DND-41 (cell line): ENCODE measurements at regions not wholly inside any gene's neighbourhood (a gene's known extent, or its start where the extent isn't known, plus 50 kb on each side); places are given as distances from the start of the nearest gene placed in this dataset.

ENCODE experiments used
- ATAC-seq: fragments of 200-7000 bp; cut with Tn5 transposase; 3 replicates; pipeline ENCODE4 v1.9.1; 2021; ENCODE audit warnings: low read depth; ENCODE audit not compliant: insufficient read depth
- DNase-seq: peaks from one replicate; pipeline ENCODE4 v3.0.0-alpha.2; 2020
- H2AFZ ChIP-seq: 2 replicates; pipeline ENCODE4 v1.6.0; 2012; ENCODE audit warnings: low read depth, low read length
- H3K27ac ChIP-seq: 2 replicates; pipeline ENCODE4 v1.5.1; 2012; ENCODE audit warnings: low read length, inconsistent platforms
- H3K27me3 ChIP-seq: fragments of 200-600 bp; sonication (generic); 2 replicates; pipeline ENCODE4 v1.6.0; 2012; ENCODE audit warnings: low read length, mild to moderate bottlenecking, inconsistent platforms; ENCODE audit not compliant: insufficient read depth, poor library complexity
- H3K36me3 ChIP-seq: 2 replicates; pipeline ENCODE4 v1.5.1; 2012; ENCODE audit warnings: low read length, inconsistent platforms; ENCODE audit not compliant: insufficient read depth
- H3K4me1 ChIP-seq: 2 replicates; pipeline ENCODE4 v1.5.1; 2012; ENCODE audit warnings: mild to moderate bottlenecking, low read length; ENCODE audit not compliant: insufficient read depth
- H3K4me2 ChIP-seq: 2 replicates; pipeline ENCODE4 v1.6.0; 2012; ENCODE audit warnings: mild to moderate bottlenecking, moderate library complexity, low read length, inconsistent platforms; ENCODE audit not compliant: insufficient read depth
- H3K4me3 ChIP-seq, 2 experiments: fragments of 200-600 bp in 1 of 2; shearing (Covaris generic) in 1 of 2; 2 replicates each; pipeline ENCODE4 v1.5.1; 2012 to 2016; ENCODE audit warnings: inconsistent platforms in 2 of 2, low read length in 2 of 2, mild to moderate bottlenecking in 2 of 2, low read depth in 1 of 2, moderate library complexity in 1 of 2
- H3K79me2 ChIP-seq: 2 replicates; pipeline ENCODE4 v1.6.0; 2012; ENCODE audit warnings: low read length, inconsistent platforms; ENCODE audit not compliant: insufficient read depth
- H3K9ac ChIP-seq: 2 replicates; pipeline ENCODE4 v1.6.0; 2012; ENCODE audit warnings: low read depth, mild to moderate bottlenecking, inconsistent platforms, low read length, moderate library complexity
- H3K9me3 ChIP-seq: 2 replicates; pipeline ENCODE4 v1.5.1; 2012; ENCODE audit warnings: low read length, moderate library complexity, mild to moderate bottlenecking, inconsistent platforms; ENCODE audit not compliant: insufficient read depth, severe bottlenecking
- H4K20me1 ChIP-seq: 2 replicates; pipeline ENCODE4 v1.6.0; 2012; ENCODE audit warnings: low read length; ENCODE audit not compliant: insufficient read depth
- CTCF ChIP-seq: IDR thresholded peaks from 2 replicates; pipeline ENCODE4 v1.5.1; 2012; ENCODE audit warnings: borderline replicate concordance, low read length, moderate library complexity, mild to moderate bottlenecking; ENCODE audit not compliant: poor library complexity, severe bottlenecking; ENCODE audit errors: extremely low read depth
- EZH2 ChIP-seq: IDR thresholded peaks from 3 replicates; pipeline ENCODE4 v1.6.1; 2012; ENCODE audit warnings: borderline replicate concordance, low read depth, mild to moderate bottlenecking, moderate library complexity, low read length, inconsistent platforms; ENCODE audit not compliant: severe bottlenecking

- no peak overlapping the region for H2AFZ ChIP-seq
- no peak overlapping the region for H3K9ac ChIP-seq
- no peaks in the 10 kb centered on the region for H3K36me3 ChIP-seq
- DNase-seq (no peak), ATAC-seq (no peak)
- H3K79me2 ChIP-seq, result no peaks in the 10 kb centered on the region
- H3K4me3 ChIP-seq, result no peak overlapping the region
- H3K9me3 ChIP-seq, result no peaks in the 10 kb centered on the region
- H3K27me3 ChIP-seq, result no peaks in the 10 kb centered on the region
- no peaks in the 10 kb centered on the region for H4K20me1 ChIP-seq
- H3K4me2 ChIP-seq, result no peak overlapping the region
- H3K4me1 ChIP-seq, result no peaks in the 10 kb centered on the region
- TF ChIP-seq EZH2 (no peak), CTCF (no peak)
- H3K27ac ChIP-seq, result no peak overlapping the region
Observed at GRCh38 chr5:64015824-64016223, 53.6 kb upstream of the HTR1A start.
